Ascending aorta (tissue), 2 donors: ENCODE measurements at regions not wholly inside any gene's neighbourhood (a gene's known extent, or its start where the extent isn't known, plus 50 kb on each side); places are given as distances from the start of the nearest gene placed in this dataset.
A peak's percentile ranks its signal among the peaks of the same experiment; 100 is the strongest.

Experiments
- DNase-seq, 2 donors: peaks; one replicate each; pipeline ENCODE4 v3.0.0-alpha.2; 2019; ENCODE audit warnings: low spot score in 2 of 2
- H3K27ac ChIP-seq, 2 donors: fragments of 200-600 bp; sonication (generic); one replicate each; pipeline ENCODE4 v1.5.1; 2016 to 2017; ENCODE audit warnings: mild to moderate bottlenecking in 1 of 2
- H3K27me3 ChIP-seq: fragments of 200-600 bp; sonication (generic); one replicate; pipeline ENCODE4 v1.5.1; 2017
- H3K36me3 ChIP-seq, 2 donors: fragments of 200-600 bp; sonication (generic); one replicate each; pipeline ENCODE4 v1.5.1; 2016
- H3K4me1 ChIP-seq, 2 donors: fragments of 200-600 bp; sonication (generic); one replicate each; pipeline ENCODE4 v1.5.1; 2016 to 2017; ENCODE audit warnings: mild to moderate bottlenecking in 1 of 2
- H3K4me3 ChIP-seq, 2 donors: fragments of 200-600 bp; sonication (generic); one replicate each; pipeline ENCODE4 v1.5.1; 2016 to 2017; ENCODE audit warnings: mild to moderate bottlenecking in 1 of 2
- H3K9me3 ChIP-seq, 2 donors: fragments of 200-600 bp; sonication (generic); one replicate each; pipeline ENCODE4 v1.5.1; 2016
- CTCF ChIP-seq, 3 experiments: fragments of 200-600 bp in 2 of 3; fragments of 450-650 bp in 1 of 3; sonication (generic) in 2 of 3; IDR thresholded peaks; one replicate each; pipeline ENCODE4 v1.5.1; 2016 to 2019; ENCODE audit warnings: antibody characterized with exemption in 3 of 3, mild to moderate bottlenecking in 1 of 3, moderate library complexity in 1 of 3
- intact Hi-C: fragments of 100-400 bp; cut with DNase I; formaldehyde crosslinking; loops from one replicate; pipeline ENCODE4 v1.15.1; 2023

- intact Hi-C loops, result no loop called here
- H3K36me3 ChIP-seq, result no peaks in the 10 kb centered on the region
- H3K27ac ChIP-seq, result peak overlapping the region; percentile 22 to 64
- DNase-seq, result no peak
- H3K4me1 ChIP-seq, result peaks cover 8 to 11% of the 10 kb centered on the region in 2 donors
- no peak for TF ChIP-seq CTCF (IDR thresholded peaks at IDR 0.05)
- H3K27me3 ChIP-seq, result no peaks in the 10 kb centered on the region
- H3K4me3 ChIP-seq, result no peak overlapping the region
- peaks cover 0 to 6% of the 10 kb centered on the region in 2 donors for H3K9me3 ChIP-seq
Observed at GRCh38 chr1:234687011-234687410, 77.0 kb upstream of the IRF2BP2 start.

DNA sequence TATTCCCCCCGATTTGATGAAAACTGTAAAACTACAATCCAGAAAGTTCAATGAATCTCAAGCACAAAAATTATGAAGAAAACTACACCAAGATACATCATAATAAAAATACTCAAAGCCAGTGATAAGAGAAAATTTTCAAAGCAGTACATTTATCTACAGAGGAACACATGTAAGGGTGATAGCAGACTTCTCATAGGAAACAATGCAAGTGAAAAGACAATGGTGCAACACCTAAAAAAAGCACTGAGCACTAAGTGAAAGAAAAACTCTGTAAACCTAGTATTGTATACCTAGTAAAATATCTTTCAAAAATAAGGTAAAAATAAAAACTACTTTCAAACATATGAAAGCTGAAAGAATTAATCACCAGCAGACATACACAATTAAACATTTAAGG, 76.1 kb upstream of the IRF2BP2 start:
- DNase-seq, result no peak
- H3K4me1 ChIP-seq, result peaks cover 8 to 11% of the 10 kb centered on the region in 2 donors
- no peak overlapping the region for H3K27ac ChIP-seq
- TF ChIP-seq CTCF (IDR thresholded peaks at IDR 0.05), result no peak
- intact Hi-C loops, result no loop called here
- no peak overlapping the region for H3K4me3 ChIP-seq
- H3K36me3 ChIP-seq, result no peaks in the 10 kb centered on the region
- peaks cover 0 to 6% of the 10 kb centered on the region in 2 donors for H3K9me3 ChIP-seq
- no peaks in the 10 kb centered on the region for H3K27me3 ChIP-seq

GRCh38 chr1:234684856-234685255, 74.9 kb upstream of the IRF2BP2 start:
- intact Hi-C loops, result loop anchor here (2.0 kb wide), 2 partner anchors 36 to 66 kb away; no protein-coding TSS in a partner anchor
- H3K27ac ChIP-seq, result no peak overlapping the region
- peaks cover 0 to 6% of the 10 kb centered on the region in 2 donors for H3K9me3 ChIP-seq
- H3K4me1 ChIP-seq, result peaks cover 8 to 11% of the 10 kb centered on the region in 2 donors
- no peaks in the 10 kb centered on the region for H3K36me3 ChIP-seq
- DNase-seq, result no peak
- H3K4me3 ChIP-seq, result no peak overlapping the region
- no peak for TF ChIP-seq CTCF (IDR thresholded peaks at IDR 0.05)
- no peaks in the 10 kb centered on the region for H3K27me3 ChIP-seq

DNA sequence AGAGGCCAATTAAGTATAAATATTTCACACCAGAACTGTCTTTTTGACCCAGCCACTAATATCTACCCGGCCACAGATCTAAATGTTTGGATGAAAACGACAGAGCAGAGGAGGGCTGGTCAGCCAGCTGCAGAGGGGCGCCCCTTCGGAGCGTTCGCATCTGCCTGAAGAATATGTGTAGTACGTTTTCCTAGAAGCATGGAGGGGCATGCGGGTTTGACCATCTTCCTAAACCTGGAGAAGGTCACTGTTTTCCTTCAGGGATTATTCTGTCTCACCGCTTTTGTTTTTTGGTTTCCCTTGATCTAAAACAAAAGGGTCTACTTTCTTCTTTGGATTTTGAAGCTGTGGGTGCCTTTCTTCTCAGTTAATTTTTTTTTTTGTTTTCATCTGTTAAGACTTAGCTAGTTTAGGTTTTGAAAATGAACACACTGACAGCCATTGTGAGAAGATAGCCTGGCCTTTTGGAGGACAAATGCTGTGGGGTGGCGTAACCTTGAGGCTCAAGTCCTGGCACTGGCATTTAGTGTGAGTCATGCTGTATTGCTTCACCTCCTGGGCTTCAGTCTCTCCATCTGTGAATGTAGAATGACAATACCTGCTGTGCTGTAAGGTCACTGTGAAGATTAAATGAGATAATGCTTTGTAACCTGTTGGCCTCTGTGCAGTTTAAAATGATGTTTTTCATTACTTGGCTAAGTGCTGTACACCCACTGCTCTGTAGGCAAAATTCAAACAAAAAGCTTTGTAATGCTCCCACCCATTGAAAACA, 74.1 kb upstream of the IRF2BP2 start:
- no peaks in the 10 kb centered on the region for H3K36me3 ChIP-seq
- no peak for TF ChIP-seq CTCF (IDR thresholded peaks at IDR 0.05)
- H3K9me3 ChIP-seq, result peaks cover 0 to 6% of the 10 kb centered on the region in 2 donors
- peak in 1 of 2 donors; percentile 88 for DNase-seq
- intact Hi-C loops, result loop anchor here (2.0 kb wide), 2 partner anchors 37 to 65 kb away; no protein-coding TSS in a partner anchor
- H3K4me1 ChIP-seq, result peaks cover 8 to 11% of the 10 kb centered on the region in 2 donors
- H3K27me3 ChIP-seq, result no peaks in the 10 kb centered on the region
- H3K4me3 ChIP-seq, result no peak overlapping the region
- no peak overlapping the region for H3K27ac ChIP-seq

DNA sequence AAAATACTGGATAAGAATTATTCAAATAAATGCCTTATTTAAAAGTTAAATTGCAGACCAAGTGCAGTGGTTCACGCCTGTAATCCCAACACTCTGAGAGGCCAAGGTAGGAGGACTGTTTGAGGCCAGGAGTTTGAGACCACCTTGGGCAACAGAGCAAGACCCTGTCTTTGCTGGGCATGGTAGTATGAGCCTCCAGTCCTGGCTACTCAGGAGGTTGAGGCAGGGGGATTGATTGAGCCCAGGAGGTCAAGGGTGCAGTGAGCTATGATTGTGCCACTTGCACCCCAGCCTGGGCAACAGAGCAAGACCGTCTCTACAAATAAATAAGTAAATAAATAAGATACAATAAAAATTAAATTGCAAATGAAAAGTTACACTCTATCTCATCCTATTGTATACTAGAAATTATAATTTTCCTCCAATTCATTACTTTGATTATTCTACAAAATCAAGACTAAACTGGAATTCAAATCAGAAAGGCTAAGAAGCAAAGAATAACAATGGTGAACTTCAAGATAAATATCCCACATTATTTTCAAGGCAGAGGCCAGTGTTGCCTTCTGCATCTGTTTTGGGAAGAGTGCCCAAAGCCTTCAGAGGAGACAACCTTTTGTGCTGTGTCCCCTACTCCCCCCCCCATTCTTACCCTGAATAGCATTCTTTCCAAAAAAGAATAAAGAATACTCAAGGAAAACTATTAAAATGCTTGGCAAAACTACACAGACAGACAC, 73.3 kb upstream of the IRF2BP2 start:
- Histone ChIP-seq H3K9me3 (peaks cover 0 to 6% of the 10 kb centered on the region in 2 donors), H3K27ac (no peak overlapping the region), H3K4me1 (peaks cover 8 to 11% of the 10 kb centered on the region in 2 donors), H3K36me3 (no peaks in the 10 kb centered on the region), H3K4me3 (no peak overlapping the region), H3K27me3 (no peaks in the 10 kb centered on the region)
- DNase-seq, result no peak
- intact Hi-C loops, result no loop called here
- TF ChIP-seq CTCF (IDR thresholded peaks at IDR 0.05), result no peak
